H1 (cell line): ENCODE measurements at regions not wholly inside any gene's neighbourhood (a gene's known extent, or its start where the extent isn't known, plus 50 kb on each side); places are given as distances from the start of the nearest gene placed in this dataset.

Source experiments
- CTCF ChIA-PET: fragments of 300-600 bp; sonication (Branson Sonifier 250); formaldehyde crosslinking; loops from one replicate; lab custom pipeline; 2021; ENCODE audit not compliant: partially characterized antibody; lab: Charles Lee
- POLR2A ChIA-PET: fragments of 300-600 bp; sonication (Branson Sonifier 250); formaldehyde crosslinking; loops from one replicate; lab custom pipeline; 2021; ENCODE audit warnings: inconsistent platforms; ENCODE audit not compliant: partially characterized antibody; lab: Charles Lee
- DNase-seq, 2 experiments: peaks; one replicate each; pipeline versions ENCODE4 v3.0.0 to v3.0.0-alpha.2; 2010 to 2022; ENCODE audit warnings: low spot score in 2 of 2, low read depth in 1 of 2, mixed read lengths in 1 of 2
- FAIRE-seq: peaks from 2 replicates; lab custom pipeline; 2011; peaks lifted over from hg19 to GRCh38; lab: Jason Lieb, UNC
- H2AFZ ChIP-seq: 2 replicates; pipeline ENCODE4 v1.8.1; 2012; ENCODE audit warnings: low read length, inconsistent platforms
- H2AK5ac ChIP-seq: 2 replicates; pipeline ENCODE4 v1.6.1; 2013; ENCODE audit warnings: low read depth, low read length
- H2BK120ac ChIP-seq: replicated peaks from 2 replicates; pipeline ENCODE3; 2013; ENCODE audit warnings: low read depth, low read length, inconsistent platforms
- H2BK12ac ChIP-seq: 2 replicates; pipeline ENCODE4 v1.6.1; 2013; ENCODE audit warnings: low read depth, low read length
- H2BK15ac ChIP-seq: 2 replicates; pipeline ENCODE4 v1.6.1; 2013; ENCODE audit warnings: low read length
- H2BK20ac ChIP-seq: 2 replicates; pipeline ENCODE4 v1.6.1; 2013; ENCODE audit warnings: low read length
- H2BK5ac ChIP-seq: 2 replicates; pipeline ENCODE4 v1.6.1; 2013; ENCODE audit warnings: low read depth, low read length
- H3K14ac ChIP-seq: 2 replicates; pipeline ENCODE4 v1.6.1; 2013; ENCODE audit warnings: inconsistent platforms; ENCODE audit not compliant: insufficient read length
- H3K18ac ChIP-seq: 2 replicates; pipeline ENCODE4 v1.6.1; 2013; ENCODE audit warnings: low read length; ENCODE audit errors: extremely low read depth
- H3K23ac ChIP-seq: 2 replicates; pipeline ENCODE4 v1.6.1; 2013; ENCODE audit warnings: inconsistent platforms; ENCODE audit not compliant: insufficient read length
- H3K23me2 ChIP-seq: 2 replicates; pipeline ENCODE4 v1.6.1; 2013; ENCODE audit warnings: low read depth, low read length
- H3K27ac ChIP-seq: 2 replicates; pipeline ENCODE4 v1.6.1; 2011; ENCODE audit warnings: low read depth, low read length, inconsistent platforms
- H3K27me3 ChIP-seq, 4 experiments: replicated peaks in 1 of 4; 1 replicate in 1 of 4; 2 replicates in 3 of 4; pipeline versions ENCODE4 v1.6.1 to v1.8.1; 2011 to 2013; ENCODE audit warnings: low read length in 3 of 4, mild to moderate bottlenecking in 3 of 4, inconsistent platforms in 2 of 4, mixed read lengths in 2 of 4, moderate library complexity in 1 of 4; ENCODE audit not compliant: control insufficient read depth in 3 of 4, insufficient read depth in 3 of 4; ENCODE audit errors: extremely low read depth in 1 of 4
- H3K36me3 ChIP-seq, 4 experiments: 2 replicates each; pipeline versions ENCODE4 v1.6.1 to v1.8.1; 2011 to 2013; ENCODE audit warnings: mild to moderate bottlenecking in 4 of 4, low read length in 3 of 4, moderate library complexity in 2 of 4, control low read depth in 1 of 4, inconsistent platforms in 1 of 4; ENCODE audit not compliant: insufficient read depth in 4 of 4, control insufficient read depth in 2 of 4
- H3K4ac ChIP-seq: replicated peaks from 2 replicates; pipeline ENCODE3; 2013; ENCODE audit warnings: low read length, low read depth, mixed read lengths, inconsistent platforms; ENCODE audit not compliant: insufficient read length
- H3K4me1 ChIP-seq, 4 experiments: replicated peaks in 1 of 4; 1 replicate in 1 of 4; 2 replicates in 3 of 4; pipeline versions ENCODE4 v1.6.1 to v1.8.1; 2011 to 2013; ENCODE audit warnings: low read length in 3 of 4, inconsistent platforms in 2 of 4, mixed read lengths in 1 of 4; ENCODE audit not compliant: insufficient read depth in 4 of 4, control insufficient read depth in 3 of 4
- H3K4me2 ChIP-seq, 2 experiments: 2 replicates each; pipeline versions ENCODE4 v1.6.1 to v1.8.1; 2011 to 2013; ENCODE audit warnings: low read depth in 2 of 2, low read length in 2 of 2, control low read depth in 1 of 2, inconsistent platforms in 1 of 2, mild to moderate bottlenecking in 1 of 2; ENCODE audit not compliant: insufficient read depth in 1 of 2
- H3K4me3 ChIP-seq, 4 experiments: fragments of 200-600, 300-600 bp in 1 of 4; sonication (generic), shearing (Covaris generic), sonication (Bioruptor Twin) in 1 of 4; 2 replicates each; pipeline versions ENCODE4 v1.5.1 to v1.8.1; 2011 to 2016; ENCODE audit warnings: low read length in 4 of 4, low read depth in 3 of 4, control low read depth in 2 of 4, inconsistent platforms in 2 of 4, mild to moderate bottlenecking in 2 of 4, mixed read lengths in 1 of 4, moderate library complexity in 1 of 4; ENCODE audit not compliant: insufficient read depth in 2 of 4; ENCODE audit errors: extremely low read depth in 1 of 4
- H3K56ac ChIP-seq: replicated peaks from 2 replicates; pipeline ENCODE3; 2013; ENCODE audit warnings: low read depth, mild to moderate bottlenecking, mixed read lengths, low read length, inconsistent platforms; ENCODE audit not compliant: insufficient read length
- H3K79me1 ChIP-seq: 2 replicates; pipeline ENCODE4 v1.6.1; 2013; ENCODE audit warnings: low read depth, low read length, control low read depth
- H3K79me2 ChIP-seq, 2 experiments: 2 replicates each; pipeline versions ENCODE4 v1.6.1 to v1.8.1; 2012 to 2013; ENCODE audit warnings: low read length in 2 of 2, mild to moderate bottlenecking in 2 of 2, inconsistent platforms in 1 of 2; ENCODE audit not compliant: insufficient read depth in 2 of 2, control insufficient read depth in 1 of 2
- H3K9ac ChIP-seq, 4 experiments: replicated peaks in 1 of 4; 1 replicate in 1 of 4; 2 replicates in 3 of 4; pipeline versions ENCODE4 v1.6.1 to v1.8.1; 2011 to 2013; ENCODE audit warnings: low read depth in 3 of 4, low read length in 3 of 4, control low read depth in 2 of 4, mild to moderate bottlenecking in 2 of 4, moderate library complexity in 2 of 4, inconsistent platforms in 1 of 4; ENCODE audit errors: extremely low read depth in 1 of 4
- H3K9me3 ChIP-seq, 2 experiments: 2 replicates each; pipeline versions ENCODE4 v1.6.1 to v1.8.1; 2012 to 2013; ENCODE audit warnings: mild to moderate bottlenecking in 2 of 2, moderate library complexity in 2 of 2, control low read depth in 1 of 2, inconsistent platforms in 1 of 2, low read depth in 1 of 2, low read length in 1 of 2, mixed read lengths in 1 of 2; ENCODE audit not compliant: insufficient read depth in 2 of 2
- H4K20me1 ChIP-seq, 2 experiments: replicated peaks in 1 of 2; 2 replicates each; pipeline versions ENCODE3 to v1.8.1; 2011 to 2013; ENCODE audit warnings: inconsistent platforms in 2 of 2, low read length in 2 of 2, mild to moderate bottlenecking in 1 of 2; ENCODE audit not compliant: insufficient read depth in 2 of 2, control insufficient read depth in 1 of 2
- H4K5ac ChIP-seq: 2 replicates; pipeline ENCODE4 v1.6.1; 2013; ENCODE audit warnings: low read length, low read depth, mixed read lengths, inconsistent platforms; ENCODE audit not compliant: insufficient read length
- H4K8ac ChIP-seq: 2 replicates; pipeline ENCODE4 v1.8.0; 2013; ENCODE audit warnings: mild to moderate bottlenecking, moderate library complexity, low read length, inconsistent platforms; ENCODE audit not compliant: insufficient read depth; ENCODE audit errors: extremely low read depth
- H4K91ac ChIP-seq: replicated peaks from 2 replicates; pipeline ENCODE3; 2013; ENCODE audit warnings: low read length, mixed read lengths, inconsistent platforms; ENCODE audit not compliant: insufficient read length
- ATF2 ChIP-seq: IDR thresholded peaks from 2 replicates; pipeline ENCODE4 v1.6.1; 2012; ENCODE audit warnings: low read length, inconsistent platforms
- BACH1 ChIP-seq: IDR thresholded peaks from 2 replicates; pipeline ENCODE4 v1.6.1; 2012; ENCODE audit warnings: low read length, improper control_type of control experiment
- BRCA1 ChIP-seq: IDR thresholded peaks from 2 replicates; pipeline ENCODE4 v1.6.1; 2012; ENCODE audit warnings: low read depth, low read length, improper control_type of control experiment
- HDAC6 ChIP-seq: IDR thresholded peaks from one replicate; pipeline ENCODE4 v1.7.1; 2012; ENCODE audit warnings: low read depth, mild to moderate bottlenecking, inconsistent platforms, low read length, moderate library complexity
- JUN ChIP-seq: IDR thresholded peaks from 2 replicates; pipeline ENCODE4 v1.6.1; 2011; ENCODE audit warnings: low read depth, mild to moderate bottlenecking, improper control_type of control experiment, low read length
- RAD21 ChIP-seq, 2 experiments: IDR thresholded peaks in 1 of 2; conservative IDR thresholded peaks in 1 of 2; 2 replicates each; pipeline ENCODE4 v1.6.1; 2011; ENCODE audit warnings: low read depth in 2 of 2, low read length in 2 of 2, improper control_type of control experiment in 1 of 2, inconsistent platforms in 1 of 2, mild to moderate bottlenecking in 1 of 2, moderate library complexity in 1 of 2
- RBBP5 ChIP-seq: IDR thresholded peaks from 2 replicates; pipeline ENCODE4 v1.7.1; 2012; ENCODE audit warnings: low read depth, mild to moderate bottlenecking, inconsistent platforms, low read length, moderate library complexity, borderline replicate concordance
- RFX5 ChIP-seq: IDR thresholded peaks from 2 replicates; pipeline ENCODE4 v1.6.1; 2011; ENCODE audit warnings: low read depth, low read length, improper control_type of control experiment, borderline replicate concordance
- SRF ChIP-seq: IDR thresholded peaks from 2 replicates; pipeline ENCODE4 v1.6.1; 2011; ENCODE audit warnings: mild to moderate bottlenecking, low read depth, low read length, moderate library complexity
- USF2 ChIP-seq: IDR thresholded peaks from 2 replicates; pipeline ENCODE4 v1.6.1; 2011; ENCODE audit warnings: low read length, improper control_type of control experiment
- WGBS, 2 experiments: shearing (Covaris generic) in 1 of 2; methylation state at CpG; one replicate each; pipeline versions ENCODE4 v1.1.6 to v1.1.7; 2013 to 2015; ENCODE audit warnings: low lambda C conversion rate in 2 of 2, mixed read lengths in 2 of 2, inconsistent platforms in 1 of 2, low coverage in 1 of 2, missing lambda C conversion rate in 1 of 2; ENCODE audit not compliant: insufficient replicate concordance in 2 of 2, insufficient coverage in 1 of 2, insufficient read length in 1 of 2; ENCODE audit errors: extremely low coverage in 1 of 2, missing lambda C conversion rate in 1 of 2; 5-methylcytosine and 5-hydroxymethylcytosine counted together

GRCh38 chr1:98057236-98057910 is 136.5 kb upstream of the DPYD start:
- no peak overlapping the region for H4K5ac ChIP-seq
- 87% methylated on average over 2 of the region's 2 CpGs; no CpG with 5 or more reads in 1 of the 2 experiments for WGBS, 2 experiments
- H2BK20ac ChIP-seq, result no peak overlapping the region
- no peaks in the 10 kb centered on the region for H3K9me3 ChIP-seq
- no peak for DNase-seq
- H2BK5ac ChIP-seq, result no peak overlapping the region
- H3K79me2 ChIP-seq, result no peaks in the 10 kb centered on the region
- H2AK5ac ChIP-seq, result no peak overlapping the region
- no peak overlapping the region for H3K18ac ChIP-seq
- H2BK12ac ChIP-seq, result no peak overlapping the region
- no peak overlapping the region for H2AFZ ChIP-seq
- H2BK15ac ChIP-seq, result no peak overlapping the region
- H3K27me3 ChIP-seq, result peaks cover 0 to 9% (median 3%) of the 10 kb centered on the region in 4 experiments; a peak in 3 of 7 replicates
- no peaks in the 10 kb centered on the region for H3K79me1 ChIP-seq
- no peaks in the 10 kb centered on the region for H3K36me3 ChIP-seq
- no peak overlapping the region for H3K4me3 ChIP-seq
- H3K9ac ChIP-seq, result no peak overlapping the region
- H2BK120ac ChIP-seq, result no peak overlapping the region
- no peak overlapping the region for H4K8ac ChIP-seq
- no peak overlapping the region for H3K4me2 ChIP-seq
- H3K4ac ChIP-seq, result no peak overlapping the region
- no peak overlapping the region for H3K27ac ChIP-seq
- H3K4me1 ChIP-seq, result no peaks in the 10 kb centered on the region; a peak in 1 of 7 replicates
- H3K23me2 ChIP-seq, result peaks cover 12% of the 10 kb centered on the region; the same call in 1 of the 2 replicates
- no peak overlapping the region for H3K14ac ChIP-seq
- H3K56ac ChIP-seq, result no peak overlapping the region
- FAIRE-seq, result no peak
- H4K91ac ChIP-seq, result no peak overlapping the region
- POLR2A ChIA-PET, result no interaction called here
- H3K23ac ChIP-seq, result no peak overlapping the region
- H4K20me1 ChIP-seq, result no peaks in the 10 kb centered on the region
- CTCF ChIA-PET, result interaction anchor here (1.0 to 1.4 kb wide), 2 partner anchors 165 to 416 kb away, joined by 3 read pairs; no protein-coding TSS in a partner anchor
- TF ChIP-seq JUN (no peak), USF2 (no peak), RBBP5 (no peak), BRCA1 (no peak), BACH1 (no peak), RFX5 (no peak), HDAC6 (no peak), ATF2 (no peak), RAD21 (IDR thresholded peaks at IDR 0.05 in 1 of 2, conservative IDR thresholded peaks at IDR 0.05 in 1 of 2; ENCODE audit: low read depth in 2 of 2, low read length in 2 of 2) (no peak), SRF (no peak)
